ENCODE measurements at regions not wholly inside any gene's neighbourhood (a gene's known extent, or its start where the extent isn't known, plus 50 kb on each side); places are given as distances from the start of the nearest gene placed in this dataset.
"Not testable (repeated sequence)": the region's sequence is repeated elsewhere in the genome, so short reads cannot be mapped to it uniquely, and the experiment has no call there.

- Histone ChIP-seq H3K27me3 (no peaks in the 10 kb centered on the region), H3K4me1 (no peaks in the 10 kb centered on the region), H3K4me3 (no peak overlapping the region), H3K36me3 (no peaks in the 10 kb centered on the region), H3K9me3 (peaks cover 0 to 10% (median 2%) of the 10 kb centered on the region in 4 donors), H3K27ac (no peak overlapping the region)
- 96 to 98% methylated on average over 1 of the region's 1 CpG for WGBS, 2 donors
- TF ChIP-seq, protein P1, sequence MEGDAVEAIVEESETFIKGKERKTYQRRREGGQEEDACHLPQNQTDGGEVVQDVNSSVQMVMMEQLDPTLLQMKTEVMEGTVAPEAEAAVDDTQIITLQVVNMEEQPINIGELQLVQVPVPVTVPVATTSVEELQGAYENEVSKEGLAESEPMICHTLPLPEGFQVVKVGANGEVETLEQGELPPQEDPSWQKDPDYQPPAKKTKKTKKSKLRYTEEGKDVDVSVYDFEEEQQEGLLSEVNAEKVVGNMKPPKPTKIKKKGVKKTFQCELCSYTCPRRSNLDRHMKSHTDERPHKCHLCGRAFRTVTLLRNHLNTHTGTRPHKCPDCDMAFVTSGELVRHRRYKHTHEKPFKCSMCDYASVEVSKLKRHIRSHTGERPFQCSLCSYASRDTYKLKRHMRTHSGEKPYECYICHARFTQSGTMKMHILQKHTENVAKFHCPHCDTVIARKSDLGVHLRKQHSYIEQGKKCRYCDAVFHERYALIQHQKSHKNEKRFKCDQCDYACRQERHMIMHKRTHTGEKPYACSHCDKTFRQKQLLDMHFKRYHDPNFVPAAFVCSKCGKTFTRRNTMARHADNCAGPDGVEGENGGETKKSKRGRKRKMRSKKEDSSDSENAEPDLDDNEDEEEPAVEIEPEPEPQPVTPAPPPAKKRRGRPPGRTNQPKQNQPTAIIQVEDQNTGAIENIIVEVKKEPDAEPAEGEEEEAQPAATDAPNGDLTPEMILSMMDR (IDR thresholded peaks at IDR 0.05): no peak
- no peak for TF ChIP-seq EP300 (IDR thresholded peaks at IDR 0.05)
- no peak for TF ChIP-seq POLR2A (IDR thresholded peaks at IDR 0.05)
- no peak for TF ChIP-seq POLR2AphosphoS5 (IDR thresholded peaks at IDR 0.05)
- intact Hi-C loops (cut with DNase I): no loop called here
- DNase-seq: no peak
Measured at GRCh38 chr2:40020997-40021396, 241.9 kb upstream of the THUMPD2 start.

DNA sequence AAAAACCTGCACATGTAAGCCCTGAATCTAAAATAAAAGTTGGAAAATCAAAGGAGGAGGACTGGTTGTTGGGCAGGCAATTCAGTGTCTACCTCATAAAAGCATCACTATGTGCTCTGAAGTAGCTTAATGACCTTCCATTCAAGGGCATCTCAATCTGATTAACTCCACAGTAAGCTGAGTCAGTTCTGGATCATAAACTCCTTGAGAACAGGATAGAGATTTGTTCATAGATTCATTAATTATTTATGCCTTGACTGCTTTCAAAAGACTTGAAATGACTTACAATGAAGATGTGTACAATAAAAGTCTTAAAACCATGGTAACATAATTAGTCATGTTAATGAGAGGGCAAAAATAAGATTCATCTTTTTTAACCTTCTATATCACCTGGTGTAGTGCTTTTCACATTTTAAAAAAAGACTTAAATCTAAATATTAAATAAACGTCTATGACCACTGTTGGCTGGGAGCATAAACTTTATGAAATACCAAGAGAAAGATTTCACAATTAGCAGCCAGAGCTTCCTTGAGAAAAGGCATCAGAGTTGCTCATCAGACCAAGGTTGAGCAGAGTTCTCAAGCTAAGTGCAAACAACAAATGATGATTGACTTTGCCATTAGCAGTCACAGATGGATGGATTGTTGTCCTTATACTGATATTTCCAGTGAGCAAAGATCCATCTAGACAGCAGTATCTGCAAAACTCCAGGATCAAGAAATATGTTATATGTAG lies 237.3 kb upstream of the THUMPD2 start:
- Histone ChIP-seq H3K4me3 (no peak overlapping the region), H3K27ac (no peak overlapping the region), H3K27me3 (no peaks in the 10 kb centered on the region), H3K36me3 (no peaks in the 10 kb centered on the region), H3K4me1 (no peaks in the 10 kb centered on the region), H3K9me3 (peaks cover 0 to 6% (median 2%) of the 10 kb centered on the region in 4 donors)
- no peak for TF ChIP-seq EP300 (IDR thresholded peaks at IDR 0.05)
- no peak for TF ChIP-seq POLR2A (IDR thresholded peaks at IDR 0.05)
- no peak for TF ChIP-seq POLR2AphosphoS5 (IDR thresholded peaks at IDR 0.05)
- TF ChIP-seq, protein P1 (IDR thresholded peaks at IDR 0.05): no peak
- WGBS, 2 donors: 74 to 79% methylated on average over 1 of the region's 1 CpG
- intact Hi-C loops (cut with DNase I): no loop called here
- no peak for DNase-seq

- H3K27me3 ChIP-seq; H3K9me3 ChIP-seq; intact Hi-C loops (cut with DNase I); H3K27ac ChIP-seq; H3K4me3 ChIP-seq; H3K36me3 ChIP-seq; DNase-seq; H3K4me1 ChIP-seq: not testable (repeated sequence)
- 88 to 91% methylated on average over 15 of the region's 17 CpGs for WGBS, 2 donors
Measured at GRCh38 chr2:40013962-40014361, 234.9 kb upstream of the THUMPD2 start.

GRCh38 chr2:40004336-40004735 lies 225.3 kb upstream of the THUMPD2 start:
- no peaks in the 10 kb centered on the region for H3K36me3 ChIP-seq
- H3K4me1 ChIP-seq: no peaks in the 10 kb centered on the region
- H3K4me3 ChIP-seq: no peak overlapping the region
- no peaks in the 10 kb centered on the region for H3K9me3 ChIP-seq
- TF ChIP-seq POLR2AphosphoS5 (IDR thresholded peaks at IDR 0.05): no peak
- TF ChIP-seq, protein P1 (IDR thresholded peaks at IDR 0.05): no peak
- TF ChIP-seq POLR2A (IDR thresholded peaks at IDR 0.05): no peak
- TF ChIP-seq EP300 (IDR thresholded peaks at IDR 0.05): no peak
- H3K27ac ChIP-seq: no peak overlapping the region
- DNase-seq: no peak
- no peaks in the 10 kb centered on the region for H3K27me3 ChIP-seq
- intact Hi-C loops (cut with DNase I): no loop called here
- 49 to 56% methylated on average over 1 of the region's 1 CpG for WGBS, 2 donors

DNA sequence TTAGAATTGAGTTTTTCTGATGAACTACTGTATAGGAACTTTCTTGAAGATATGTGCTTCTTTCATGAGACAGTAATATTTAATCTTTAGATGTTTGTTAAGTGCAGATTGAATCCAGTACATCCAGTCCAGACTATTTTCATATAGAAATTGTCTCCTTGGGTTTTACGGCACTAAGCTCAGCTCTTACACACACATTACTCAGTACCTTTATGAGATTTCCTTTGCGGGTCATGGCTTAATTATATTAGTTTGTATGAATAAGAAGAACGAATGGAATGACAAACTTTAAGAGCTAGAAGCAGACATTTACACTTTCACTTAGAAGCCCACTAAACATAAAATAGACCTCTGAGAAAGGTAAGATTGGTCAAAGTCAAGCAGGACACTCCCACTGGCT lies 223.3 kb upstream of the THUMPD2 start:
- DNase-seq: no peak
- no peaks in the 10 kb centered on the region for H3K9me3 ChIP-seq
- H3K4me3 ChIP-seq: no peak overlapping the region
- TF ChIP-seq, protein P1 (IDR thresholded peaks at IDR 0.05): no peak
- no peak for TF ChIP-seq POLR2AphosphoS5 (IDR thresholded peaks at IDR 0.05)
- no peak for TF ChIP-seq EP300 (IDR thresholded peaks at IDR 0.05)
- TF ChIP-seq POLR2A (IDR thresholded peaks at IDR 0.05): no peak
- H3K27ac ChIP-seq: no peak overlapping the region
- no peaks in the 10 kb centered on the region for H3K36me3 ChIP-seq
- no peaks in the 10 kb centered on the region for H3K27me3 ChIP-seq
- WGBS, 2 donors: 76 to 81% methylated on average over 3 of the region's 3 CpGs
- H3K4me1 ChIP-seq: no peaks in the 10 kb centered on the region
- intact Hi-C loops (cut with DNase I): no loop called here

Measured in sigmoid colon (tissue), 6 donors.